Activated CD4-positive, CD25-positive, alpha-beta regulatory T cell (primary cell): ENCODE measurements at regions not wholly inside any gene's neighbourhood (a gene's known extent, or its start where the extent isn't known, plus 50 kb on each side); places are given as distances from the start of the nearest gene placed in this dataset.
"Not testable (repeated sequence)": the region's sequence is repeated elsewhere in the genome, so short reads cannot be mapped to it uniquely, and the experiment has no call there.

Experiments
- DNase-seq, 4 experiments: peaks; one replicate each; lab custom pipeline; 2025; lab: John Stamatoyannopoulos, UW

- no peak for DNase-seq
Measured at GRCh38 chr5:103866169-103866568, 303.6 kb upstream of the NUDT12 start.

- no peak for DNase-seq
Measured at GRCh38 chr5:103862398-103862797, 299.8 kb upstream of the NUDT12 start.

- DNase-seq = no peak
Measured at GRCh38 chr5:103860327-103860726, 297.7 kb upstream of the NUDT12 start.

- not testable (repeated sequence) for DNase-seq
Measured at GRCh38 chr5:103858367-103858766, 295.8 kb upstream of the NUDT12 start.

- DNase-seq = no peak
Measured at GRCh38 chr5:103851091-103851490, 288.5 kb upstream of the NUDT12 start.

- no peak for DNase-seq
Measured at GRCh38 chr5:103849934-103850333, 287.3 kb upstream of the NUDT12 start.

- no peak for DNase-seq
Measured at GRCh38 chr5:103847060-103847459, 284.5 kb upstream of the NUDT12 start.

GRCh38 chr5:103842936-103843335 lies 280.3 kb upstream of the NUDT12 start:
- DNase-seq = no peak

GRCh38 chr5:103840600-103840999 lies 278.0 kb upstream of the NUDT12 start:
- no peak for DNase-seq

- DNase-seq = no peak
Measured at GRCh38 chr5:103834216-103834615, 271.6 kb upstream of the NUDT12 start.

- no peak for DNase-seq
Measured at GRCh38 chr5:103829585-103829984, 267.0 kb upstream of the NUDT12 start.

- DNase-seq = no peak
Measured at GRCh38 chr5:103827976-103828375, 265.4 kb upstream of the NUDT12 start.

- DNase-seq = no peak
Measured at GRCh38 chr5:103821361-103821760, 258.8 kb upstream of the NUDT12 start.

- DNase-seq = no peak
Measured at GRCh38 chr5:103808464-103809106, 246.0 kb upstream of the NUDT12 start.

GRCh38 chr5:103804711-103805110 lies 242.1 kb upstream of the NUDT12 start:
- no peak for DNase-seq

GRCh38 chr5:103801681-103802080 lies 239.1 kb upstream of the NUDT12 start:
- no peak for DNase-seq

GRCh38 chr5:103800741-103801495 lies 238.3 kb upstream of the NUDT12 start:
- DNase-seq = no peak

GRCh38 chr5:103793595-103794182 lies 231.1 kb upstream of the NUDT12 start:
- DNase-seq = no peak

GRCh38 chr5:103785569-103785968 lies 223.0 kb upstream of the NUDT12 start:
- no peak for DNase-seq

GRCh38 chr5:103783669-103784068 lies 221.1 kb upstream of the NUDT12 start:
- no peak for DNase-seq

- DNase-seq = no peak
Measured at GRCh38 chr5:103780794-103781193, 218.2 kb upstream of the NUDT12 start.

GRCh38 chr5:103774721-103775120 lies 212.1 kb upstream of the NUDT12 start:
- no peak for DNase-seq

GRCh38 chr5:103772248-103772647 lies 209.7 kb upstream of the NUDT12 start:
- no peak for DNase-seq
